OCI-LY1 (cell line): ENCODE measurements at regions not wholly inside any gene's neighbourhood (a gene's known extent, or its start where the extent isn't known, plus 50 kb on each side); places are given as distances from the start of the nearest gene placed in this dataset.

Experiments
- CTCF ChIP-seq: fragments of 200-600 bp; sonication (generic), shearing (Covaris generic); IDR thresholded peaks from 2 replicates; pipeline ENCODE4 v1.5.1; 2017; ENCODE audit warnings: mild to moderate bottlenecking, antibody characterized with exemption, low read length, moderate library complexity, mixed read lengths
- EZH2 ChIP-seq: fragments of 200-600 bp; sonication (generic), shearing (Covaris generic); IDR thresholded peaks from 2 replicates; pipeline ENCODE4 v1.8.0; 2017; ENCODE audit warnings: borderline replicate concordance, mixed run types, mild to moderate bottlenecking, antibody characterized with exemption, low read length, moderate library complexity, mixed read lengths

- no peak for TF ChIP-seq CTCF
- no peak for TF ChIP-seq EZH2
These were observed 618.2 kb downstream of the TNS3 start for GRCh38 chr7:46963719-46964118.
